ENCODE measurements at regions not wholly inside any gene's neighbourhood (a gene's known extent, or its start where the extent isn't known, plus 50 kb on each side); places are given as distances from the start of the nearest gene placed in this dataset.

DNA sequence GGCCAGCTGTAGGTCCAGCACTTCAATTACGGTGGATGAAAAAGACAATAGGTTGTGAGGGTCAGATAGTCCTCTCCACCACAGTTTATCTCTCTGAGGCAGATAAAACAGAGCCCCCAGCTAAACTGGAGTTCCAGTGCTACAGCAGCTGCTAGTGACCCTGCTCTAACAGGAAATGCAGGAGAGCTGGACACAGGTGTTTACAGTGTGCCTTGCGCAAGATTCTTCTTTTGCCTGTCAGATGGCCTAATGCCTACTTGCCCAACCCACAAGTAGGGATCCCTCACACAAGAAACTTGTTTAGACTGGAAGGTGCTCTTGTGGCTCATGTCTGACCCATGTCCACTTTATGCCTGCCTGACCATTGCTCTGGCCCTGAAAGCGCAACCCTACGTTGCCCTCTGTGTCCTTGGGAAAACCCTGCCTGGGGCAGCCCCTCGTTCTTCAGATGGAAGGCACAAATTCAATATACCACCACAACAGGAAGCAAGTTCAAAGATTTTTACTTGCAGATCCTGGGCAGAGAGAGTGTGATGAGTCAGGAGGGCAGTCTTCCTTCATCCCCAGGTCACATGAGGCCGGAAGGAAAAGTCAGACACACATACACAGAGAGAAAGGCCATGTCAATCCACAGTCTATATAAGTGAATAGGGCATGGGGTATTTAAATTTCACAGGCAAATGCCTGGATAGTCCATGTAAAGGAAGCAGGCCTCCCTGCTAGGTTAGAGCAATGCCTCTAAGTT lies 105.1 kb upstream of the ADGRL3 start:
- Histone ChIP-seq H3K4me1 (ENCODE audit: low read depth) (no peaks in the 10 kb centered on the region), H3K27ac (no peak overlapping the region), H3K4me3 (no peak overlapping the region), H3K9me3 (ENCODE audit: low read depth) (no peaks in the 10 kb centered on the region), H3K27me3 (no peaks in the 10 kb centered on the region), H3K36me3 (no peaks in the 10 kb centered on the region)
- TF ChIP-seq, protein P1, sequence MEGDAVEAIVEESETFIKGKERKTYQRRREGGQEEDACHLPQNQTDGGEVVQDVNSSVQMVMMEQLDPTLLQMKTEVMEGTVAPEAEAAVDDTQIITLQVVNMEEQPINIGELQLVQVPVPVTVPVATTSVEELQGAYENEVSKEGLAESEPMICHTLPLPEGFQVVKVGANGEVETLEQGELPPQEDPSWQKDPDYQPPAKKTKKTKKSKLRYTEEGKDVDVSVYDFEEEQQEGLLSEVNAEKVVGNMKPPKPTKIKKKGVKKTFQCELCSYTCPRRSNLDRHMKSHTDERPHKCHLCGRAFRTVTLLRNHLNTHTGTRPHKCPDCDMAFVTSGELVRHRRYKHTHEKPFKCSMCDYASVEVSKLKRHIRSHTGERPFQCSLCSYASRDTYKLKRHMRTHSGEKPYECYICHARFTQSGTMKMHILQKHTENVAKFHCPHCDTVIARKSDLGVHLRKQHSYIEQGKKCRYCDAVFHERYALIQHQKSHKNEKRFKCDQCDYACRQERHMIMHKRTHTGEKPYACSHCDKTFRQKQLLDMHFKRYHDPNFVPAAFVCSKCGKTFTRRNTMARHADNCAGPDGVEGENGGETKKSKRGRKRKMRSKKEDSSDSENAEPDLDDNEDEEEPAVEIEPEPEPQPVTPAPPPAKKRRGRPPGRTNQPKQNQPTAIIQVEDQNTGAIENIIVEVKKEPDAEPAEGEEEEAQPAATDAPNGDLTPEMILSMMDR (IDR thresholded peaks at IDR 0.05; ENCODE audit: low read depth, low read length): no peak
- no peak for DNase-seq (ENCODE audit: low read depth in 1 of 2, low spot score in 1 of 2)

DNA sequence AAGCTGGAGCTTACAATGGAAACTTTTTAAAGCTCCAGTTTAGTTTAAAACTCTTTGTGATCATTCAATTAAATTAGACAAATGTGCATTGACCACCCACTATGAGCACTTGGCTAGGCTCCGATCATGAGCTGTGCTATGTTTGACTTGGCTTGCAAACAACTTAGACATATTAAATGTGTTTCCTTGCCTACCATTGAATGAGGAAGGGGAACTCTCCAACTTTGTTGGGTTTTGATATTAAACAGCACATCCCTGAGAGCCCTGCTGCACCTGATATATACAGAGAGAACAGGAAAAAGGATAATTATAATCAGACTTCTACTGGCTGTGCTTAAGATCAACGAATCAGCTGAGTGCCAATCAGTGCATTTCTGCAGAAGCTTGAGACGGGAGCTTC lies 71.4 kb upstream of the ADGRL3 start:
- Histone ChIP-seq H3K27ac (no peak overlapping the region), H3K9me3 (ENCODE audit: low read depth) (no peaks in the 10 kb centered on the region), H3K4me3 (no peak overlapping the region)

DNA sequence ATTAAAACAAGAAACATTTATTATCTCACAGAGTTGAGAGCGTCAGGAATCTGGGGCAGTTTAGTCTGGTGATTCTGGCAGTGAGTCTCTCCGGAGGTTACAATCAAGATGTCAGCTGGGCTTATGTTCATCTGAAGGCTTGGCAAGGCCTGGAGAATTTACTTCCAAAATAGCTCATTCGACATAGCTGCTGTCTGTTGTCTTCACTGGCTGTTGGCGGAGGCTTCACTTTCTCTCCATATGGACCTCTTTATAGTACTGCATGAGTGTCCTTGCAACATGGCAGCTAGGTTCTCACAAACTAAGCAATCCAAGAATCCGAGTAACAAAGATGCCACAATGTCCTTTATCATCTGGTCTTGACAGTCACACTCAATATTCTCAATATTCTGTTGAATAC lies 70.2 kb upstream of the ADGRL3 start:
- Histone ChIP-seq H3K9me3 (ENCODE audit: low read depth) (no peaks in the 10 kb centered on the region), H3K27me3 (no peaks in the 10 kb centered on the region), H3K4me3 (no peak overlapping the region), H3K36me3 (no peaks in the 10 kb centered on the region), H3K27ac (no peak overlapping the region), H3K4me1 (ENCODE audit: low read depth) (no peaks in the 10 kb centered on the region)
- TF ChIP-seq, protein P1 (IDR thresholded peaks at IDR 0.05; ENCODE audit: low read depth, low read length): no peak
- no peak for DNase-seq (ENCODE audit: low read depth in 1 of 2, low spot score in 1 of 2)

More for the DNA sequence above, 71.4 kb upstream of the ADGRL3 start:
- TF ChIP-seq, protein P1 (IDR thresholded peaks at IDR 0.05; ENCODE audit: low read depth, low read length): no peak
- DNase-seq (ENCODE audit: low read depth in 1 of 2, low spot score in 1 of 2): no peak
- Histone ChIP-seq H3K4me1 (ENCODE audit: low read depth) (no peaks in the 10 kb centered on the region), H3K27me3 (no peaks in the 10 kb centered on the region), H3K36me3 (no peaks in the 10 kb centered on the region)

DNA sequence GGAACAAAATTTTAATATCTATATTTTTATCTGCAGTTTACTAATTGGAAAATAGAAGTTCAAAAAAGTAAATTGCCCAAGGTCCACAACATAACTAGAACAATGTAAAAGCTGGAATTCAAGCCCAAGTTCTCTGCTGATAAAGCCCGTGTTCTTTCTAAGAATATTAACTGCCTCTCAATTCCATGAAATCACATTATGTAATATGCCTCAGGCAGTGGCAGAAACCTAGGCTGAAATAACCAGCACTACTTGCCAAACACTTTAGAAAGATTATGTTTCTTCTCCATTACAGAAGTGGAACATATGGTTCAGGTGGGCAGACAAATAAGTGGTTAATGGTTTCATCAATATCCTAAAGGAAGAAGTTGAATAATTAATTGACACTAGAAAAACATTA lies 56.7 kb upstream of the ADGRL3 start:
- Histone ChIP-seq H3K4me3 (no peak overlapping the region), H3K9me3 (ENCODE audit: low read depth) (no peaks in the 10 kb centered on the region), H3K27ac (no peak overlapping the region), H3K4me1 (ENCODE audit: low read depth) (no peaks in the 10 kb centered on the region), H3K36me3 (no peaks in the 10 kb centered on the region), H3K27me3 (no peaks in the 10 kb centered on the region)
- TF ChIP-seq, protein P1 (IDR thresholded peaks at IDR 0.05; ENCODE audit: low read depth, low read length): no peak
- no peak for DNase-seq (ENCODE audit: low read depth in 1 of 2, low spot score in 1 of 2)

DNA sequence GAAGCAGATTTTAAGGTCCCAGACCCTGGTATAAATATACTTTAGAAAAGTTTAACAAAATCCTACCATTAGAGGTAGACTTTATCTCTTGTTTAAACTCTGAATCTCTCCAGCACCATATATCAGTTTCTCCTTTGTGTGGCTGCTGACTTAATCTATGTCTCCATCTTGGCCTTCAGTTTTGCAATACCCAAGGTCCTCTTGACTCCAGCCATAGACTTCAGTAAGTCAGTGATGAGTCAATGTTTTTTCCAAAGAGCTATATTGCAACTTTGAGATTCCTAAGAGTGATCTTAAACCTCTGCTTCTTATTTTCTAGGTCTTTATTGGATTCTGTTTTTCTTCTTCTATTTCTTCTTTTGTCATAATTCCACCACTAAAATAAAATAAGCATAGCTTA lies 50.8 kb upstream of the ADGRL3 start:
- Histone ChIP-seq H3K4me3 (no peak overlapping the region), H3K9me3 (ENCODE audit: low read depth) (no peaks in the 10 kb centered on the region), H3K4me1 (ENCODE audit: low read depth) (no peaks in the 10 kb centered on the region), H3K27ac (no peak overlapping the region), H3K36me3 (no peaks in the 10 kb centered on the region), H3K27me3 (no peaks in the 10 kb centered on the region)
- peak in 1 of 2 donors; percentile 62 for DNase-seq (ENCODE audit: low read depth in 1 of 2, low spot score in 1 of 2)
- TF ChIP-seq, protein P1 (IDR thresholded peaks at IDR 0.05; ENCODE audit: low read depth, low read length): no peak
